IMR-90 (cell line): ENCODE measurements at regions not wholly inside any gene's neighbourhood (a gene's known extent, or its start where the extent isn't known, plus 50 kb on each side); places are given as distances from the start of the nearest gene placed in this dataset.

Experiments
- MAFK ChIP-seq: IDR thresholded peaks from 2 replicates; pipeline ENCODE4 v1.6.1; 2012; ENCODE audit warnings: low read depth, low read length, improper control_type of control experiment
- MAZ ChIP-seq: IDR thresholded peaks from 2 replicates; pipeline ENCODE4 v1.6.1; 2012; ENCODE audit warnings: low read depth, mild to moderate bottlenecking, low read length, improper control_type of control experiment, moderate library complexity, borderline replicate concordance
- MXI1 ChIP-seq: IDR thresholded peaks from 2 replicates; pipeline ENCODE4 v1.6.1; 2012; ENCODE audit warnings: low read depth, mild to moderate bottlenecking, low read length, moderate library complexity, borderline replicate concordance
- POLR2A ChIP-seq: IDR thresholded peaks from 2 replicates; pipeline ENCODE4 v1.6.1; 2012; ENCODE audit warnings: mild to moderate bottlenecking, low read depth, low read length
- RAD21 ChIP-seq: IDR thresholded peaks from 2 replicates; pipeline ENCODE4 v1.6.1; 2012; ENCODE audit warnings: low read length, improper control_type of control experiment
- RCOR1 ChIP-seq: IDR thresholded peaks from 2 replicates; pipeline ENCODE4 v1.6.1; 2012; ENCODE audit warnings: mild to moderate bottlenecking, low read length, improper control_type of control experiment; ENCODE audit not compliant: insufficient replicate concordance
- SMC3 ChIP-seq: fragments of 150-350 bp; IDR thresholded peaks from 2 replicates; pipeline ENCODE4 v1.6.1; 2016; ENCODE audit warnings: low read depth, mild to moderate bottlenecking, antibody characterized with exemption, low read length, moderate library complexity
- TF ChIP-seq, protein P1 (sequence below): conservative IDR thresholded peaks from 2 replicates; pipeline ENCODE4 v1.5.1; 2012; ENCODE audit warnings: mild to moderate bottlenecking, low read depth, low read length, improper control_type of control experiment
- TF ChIP-seq, protein P2 (sequence below): fragments of 150-350 bp; IDR thresholded peaks from 2 replicates; pipeline ENCODE4 v1.6.1; 2017; ENCODE audit warnings: mild to moderate bottlenecking, antibody characterized with exemption, low read length, low read depth

DNA sequence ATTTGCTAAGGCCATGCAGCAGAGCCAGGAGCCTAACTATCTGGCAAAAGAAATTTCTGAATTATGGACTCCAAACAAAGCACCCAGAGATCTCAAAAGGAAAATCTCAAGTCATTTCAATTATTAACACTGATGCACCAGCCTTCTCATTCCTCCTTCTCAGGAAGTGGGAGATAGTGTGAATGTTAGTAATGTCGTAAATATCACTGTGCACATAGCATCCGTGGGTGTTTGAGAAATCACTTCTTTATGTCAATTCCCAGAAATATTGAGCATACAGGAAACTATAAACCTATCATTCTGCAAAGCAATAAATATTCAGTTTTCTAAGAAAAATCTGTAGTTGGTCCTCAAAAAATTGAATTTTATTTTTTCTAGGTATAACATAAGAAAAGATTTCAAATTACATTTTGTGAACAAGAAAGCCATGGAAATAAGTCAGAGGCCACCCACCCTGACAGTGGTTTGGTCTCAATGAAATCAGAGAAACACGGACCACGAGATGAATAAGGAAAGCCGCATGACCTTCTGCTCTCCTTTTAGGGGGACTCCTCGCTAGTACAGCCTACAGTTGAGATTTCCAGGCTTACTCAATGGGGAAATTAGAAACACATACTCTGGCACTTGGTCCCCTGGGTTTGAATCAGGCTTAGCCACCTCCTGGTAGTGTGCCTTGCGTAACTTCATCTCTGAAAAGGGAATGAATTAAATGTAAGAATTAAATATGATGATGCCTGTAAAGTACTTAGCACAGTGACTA, 120.6 kb downstream of the DIRAS2 start:
- TF ChIP-seq POLR2A (no peak), SMC3 (no peak), MAZ (no peak), MAFK (no peak), MXI1 (no peak), RCOR1 (no peak), RAD21 (no peak)
- TF ChIP-seq, protein P1, sequence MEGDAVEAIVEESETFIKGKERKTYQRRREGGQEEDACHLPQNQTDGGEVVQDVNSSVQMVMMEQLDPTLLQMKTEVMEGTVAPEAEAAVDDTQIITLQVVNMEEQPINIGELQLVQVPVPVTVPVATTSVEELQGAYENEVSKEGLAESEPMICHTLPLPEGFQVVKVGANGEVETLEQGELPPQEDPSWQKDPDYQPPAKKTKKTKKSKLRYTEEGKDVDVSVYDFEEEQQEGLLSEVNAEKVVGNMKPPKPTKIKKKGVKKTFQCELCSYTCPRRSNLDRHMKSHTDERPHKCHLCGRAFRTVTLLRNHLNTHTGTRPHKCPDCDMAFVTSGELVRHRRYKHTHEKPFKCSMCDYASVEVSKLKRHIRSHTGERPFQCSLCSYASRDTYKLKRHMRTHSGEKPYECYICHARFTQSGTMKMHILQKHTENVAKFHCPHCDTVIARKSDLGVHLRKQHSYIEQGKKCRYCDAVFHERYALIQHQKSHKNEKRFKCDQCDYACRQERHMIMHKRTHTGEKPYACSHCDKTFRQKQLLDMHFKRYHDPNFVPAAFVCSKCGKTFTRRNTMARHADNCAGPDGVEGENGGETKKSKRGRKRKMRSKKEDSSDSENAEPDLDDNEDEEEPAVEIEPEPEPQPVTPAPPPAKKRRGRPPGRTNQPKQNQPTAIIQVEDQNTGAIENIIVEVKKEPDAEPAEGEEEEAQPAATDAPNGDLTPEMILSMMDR = no peak
- TF ChIP-seq, protein P2, sequence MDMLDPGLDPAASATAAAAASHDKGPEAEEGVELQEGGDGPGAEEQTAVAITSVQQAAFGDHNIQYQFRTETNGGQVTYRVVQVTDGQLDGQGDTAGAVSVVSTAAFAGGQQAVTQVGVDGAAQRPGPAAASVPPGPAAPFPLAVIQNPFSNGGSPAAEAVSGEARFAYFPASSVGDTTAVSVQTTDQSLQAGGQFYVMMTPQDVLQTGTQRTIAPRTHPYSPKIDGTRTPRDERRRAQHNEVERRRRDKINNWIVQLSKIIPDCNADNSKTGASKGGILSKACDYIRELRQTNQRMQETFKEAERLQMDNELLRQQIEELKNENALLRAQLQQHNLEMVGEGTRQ = no peak
